ENCODE measurements at regions not wholly inside any gene's neighbourhood (a gene's known extent, or its start where the extent isn't known, plus 50 kb on each side); places are given as distances from the start of the nearest gene placed in this dataset.

DNA sequence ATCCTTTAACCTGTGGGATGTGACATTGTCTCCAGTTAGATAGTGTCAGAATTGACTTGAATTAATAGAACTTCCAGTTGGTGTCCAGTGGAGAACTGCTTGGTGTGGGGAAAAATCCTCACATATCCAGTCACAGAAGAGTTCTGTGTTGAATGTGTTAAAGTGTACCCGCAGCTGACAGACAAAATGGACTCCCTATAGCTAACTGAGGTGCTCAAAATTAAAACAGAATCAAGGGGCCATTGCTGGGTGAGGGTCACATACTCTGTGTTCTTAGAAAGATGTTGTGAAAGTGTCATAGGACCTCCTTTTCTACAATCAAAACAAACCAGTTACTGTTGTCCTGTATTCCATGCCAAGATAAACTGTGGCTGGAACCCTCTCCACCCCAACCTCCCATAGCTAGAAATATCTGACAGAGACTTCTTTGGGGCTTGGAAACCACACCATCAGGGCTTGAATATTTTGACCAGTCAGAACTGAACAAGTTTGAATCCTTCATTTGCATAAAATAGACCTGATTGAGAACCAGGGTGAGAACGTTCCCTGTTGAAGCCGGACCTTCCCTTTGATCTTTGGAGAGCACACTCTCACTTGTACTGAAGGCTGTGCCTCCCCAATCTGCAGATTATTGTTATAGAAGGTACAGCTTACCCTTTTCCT lies 164.0 kb upstream of the ZNF608 start (continued):
- TF ChIP-seq, protein P1, sequence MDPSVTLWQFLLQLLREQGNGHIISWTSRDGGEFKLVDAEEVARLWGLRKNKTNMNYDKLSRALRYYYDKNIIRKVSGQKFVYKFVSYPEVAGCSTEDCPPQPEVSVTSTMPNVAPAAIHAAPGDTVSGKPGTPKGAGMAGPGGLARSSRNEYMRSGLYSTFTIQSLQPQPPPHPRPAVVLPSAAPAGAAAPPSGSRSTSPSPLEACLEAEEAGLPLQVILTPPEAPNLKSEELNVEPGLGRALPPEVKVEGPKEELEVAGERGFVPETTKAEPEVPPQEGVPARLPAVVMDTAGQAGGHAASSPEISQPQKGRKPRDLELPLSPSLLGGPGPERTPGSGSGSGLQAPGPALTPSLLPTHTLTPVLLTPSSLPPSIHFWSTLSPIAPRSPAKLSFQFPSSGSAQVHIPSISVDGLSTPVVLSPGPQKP (IDR thresholded peaks at IDR 0.05; ENCODE audit: low read depth, low read length) = 0 out of 2 replicates have a peak, but pooled peaks have one; percentile 13
- TF ChIP-seq IKZF1 (conservative IDR thresholded peaks at IDR 0.05) (peak; percentile 35; the same call in 1 of the 2 replicates), CREB1 (IDR thresholded peaks at IDR 0.05; ENCODE audit: low read depth) (0 out of 2 replicates have a peak, but pooled peaks have one; percentile 45), FOXM1 (IDR thresholded peaks at IDR 0.05; ENCODE audit: low read depth, low read length) (peak; percentile 61; the same call in 1 of the 2 replicates), POU2F2 (IDR thresholded peaks at IDR 0.05; ENCODE audit: borderline replicate concordance, low read depth, low read length) (peak; percentile 98; the same call in 2 of the 3 replicates), CBX5 (IDR thresholded peaks at IDR 0.05; ENCODE audit: low read depth) (peak; percentile 75; the same call in 1 of the 2 replicates), RAD21 (IDR thresholded peaks at IDR 0.05; ENCODE audit: insufficient read depth, low read depth, low read length) (0 out of 2 replicates have a peak, but pooled peaks have one; percentile 12), CBFB (IDR thresholded peaks at IDR 0.05; ENCODE audit: low read depth) (peak; percentile 62; the same call in 1 of the 2 replicates), TCF7 (IDR thresholded peaks at IDR 0.05; ENCODE audit: borderline replicate concordance) (peak; percentile 94), IKZF2 (IDR thresholded peaks at IDR 0.05) (peak; percentile 42 to 57; a peak in 2 of 4 replicates)
- TF ChIP-seq, protein P2, sequence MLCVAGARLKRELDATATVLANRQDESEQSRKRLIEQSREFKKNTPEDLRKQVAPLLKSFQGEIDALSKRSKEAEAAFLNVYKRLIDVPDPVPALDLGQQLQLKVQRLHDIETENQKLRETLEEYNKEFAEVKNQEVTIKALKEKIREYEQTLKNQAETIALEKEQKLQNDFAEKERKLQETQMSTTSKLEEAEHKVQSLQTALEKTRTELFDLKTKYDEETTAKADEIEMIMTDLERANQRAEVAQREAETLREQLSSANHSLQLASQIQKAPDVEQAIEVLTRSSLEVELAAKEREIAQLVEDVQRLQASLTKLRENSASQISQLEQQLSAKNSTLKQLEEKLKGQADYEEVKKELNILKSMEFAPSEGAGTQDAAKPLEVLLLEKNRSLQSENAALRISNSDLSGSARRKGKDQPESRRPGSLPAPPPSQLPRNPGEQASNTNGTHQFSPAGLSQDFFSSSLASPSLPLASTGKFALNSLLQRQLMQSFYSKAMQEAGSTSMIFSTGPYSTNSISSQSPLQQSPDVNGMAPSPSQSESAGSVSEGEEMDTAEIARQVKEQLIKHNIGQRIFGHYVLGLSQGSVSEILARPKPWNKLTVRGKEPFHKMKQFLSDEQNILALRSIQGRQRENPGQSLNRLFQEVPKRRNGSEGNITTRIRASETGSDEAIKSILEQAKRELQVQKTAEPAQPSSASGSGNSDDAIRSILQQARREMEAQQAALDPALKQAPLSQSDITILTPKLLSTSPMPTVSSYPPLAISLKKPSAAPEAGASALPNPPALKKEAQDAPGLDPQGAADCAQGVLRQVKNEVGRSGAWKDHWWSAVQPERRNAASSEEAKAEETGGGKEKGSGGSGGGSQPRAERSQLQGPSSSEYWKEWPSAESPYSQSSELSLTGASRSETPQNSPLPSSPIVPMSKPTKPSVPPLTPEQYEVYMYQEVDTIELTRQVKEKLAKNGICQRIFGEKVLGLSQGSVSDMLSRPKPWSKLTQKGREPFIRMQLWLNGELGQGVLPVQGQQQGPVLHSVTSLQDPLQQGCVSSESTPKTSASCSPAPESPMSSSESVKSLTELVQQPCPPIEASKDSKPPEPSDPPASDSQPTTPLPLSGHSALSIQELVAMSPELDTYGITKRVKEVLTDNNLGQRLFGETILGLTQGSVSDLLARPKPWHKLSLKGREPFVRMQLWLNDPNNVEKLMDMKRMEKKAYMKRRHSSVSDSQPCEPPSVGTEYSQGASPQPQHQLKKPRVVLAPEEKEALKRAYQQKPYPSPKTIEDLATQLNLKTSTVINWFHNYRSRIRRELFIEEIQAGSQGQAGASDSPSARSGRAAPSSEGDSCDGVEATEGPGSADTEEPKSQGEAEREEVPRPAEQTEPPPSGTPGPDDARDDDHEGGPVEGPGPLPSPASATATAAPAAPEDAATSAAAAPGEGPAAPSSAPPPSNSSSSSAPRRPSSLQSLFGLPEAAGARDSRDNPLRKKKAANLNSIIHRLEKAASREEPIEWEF (IDR thresholded peaks at IDR 0.05; ENCODE audit: insufficient replicate concordance, low read depth, low read length) = peak; percentile 44
- TF ChIP-seq, protein P3, sequence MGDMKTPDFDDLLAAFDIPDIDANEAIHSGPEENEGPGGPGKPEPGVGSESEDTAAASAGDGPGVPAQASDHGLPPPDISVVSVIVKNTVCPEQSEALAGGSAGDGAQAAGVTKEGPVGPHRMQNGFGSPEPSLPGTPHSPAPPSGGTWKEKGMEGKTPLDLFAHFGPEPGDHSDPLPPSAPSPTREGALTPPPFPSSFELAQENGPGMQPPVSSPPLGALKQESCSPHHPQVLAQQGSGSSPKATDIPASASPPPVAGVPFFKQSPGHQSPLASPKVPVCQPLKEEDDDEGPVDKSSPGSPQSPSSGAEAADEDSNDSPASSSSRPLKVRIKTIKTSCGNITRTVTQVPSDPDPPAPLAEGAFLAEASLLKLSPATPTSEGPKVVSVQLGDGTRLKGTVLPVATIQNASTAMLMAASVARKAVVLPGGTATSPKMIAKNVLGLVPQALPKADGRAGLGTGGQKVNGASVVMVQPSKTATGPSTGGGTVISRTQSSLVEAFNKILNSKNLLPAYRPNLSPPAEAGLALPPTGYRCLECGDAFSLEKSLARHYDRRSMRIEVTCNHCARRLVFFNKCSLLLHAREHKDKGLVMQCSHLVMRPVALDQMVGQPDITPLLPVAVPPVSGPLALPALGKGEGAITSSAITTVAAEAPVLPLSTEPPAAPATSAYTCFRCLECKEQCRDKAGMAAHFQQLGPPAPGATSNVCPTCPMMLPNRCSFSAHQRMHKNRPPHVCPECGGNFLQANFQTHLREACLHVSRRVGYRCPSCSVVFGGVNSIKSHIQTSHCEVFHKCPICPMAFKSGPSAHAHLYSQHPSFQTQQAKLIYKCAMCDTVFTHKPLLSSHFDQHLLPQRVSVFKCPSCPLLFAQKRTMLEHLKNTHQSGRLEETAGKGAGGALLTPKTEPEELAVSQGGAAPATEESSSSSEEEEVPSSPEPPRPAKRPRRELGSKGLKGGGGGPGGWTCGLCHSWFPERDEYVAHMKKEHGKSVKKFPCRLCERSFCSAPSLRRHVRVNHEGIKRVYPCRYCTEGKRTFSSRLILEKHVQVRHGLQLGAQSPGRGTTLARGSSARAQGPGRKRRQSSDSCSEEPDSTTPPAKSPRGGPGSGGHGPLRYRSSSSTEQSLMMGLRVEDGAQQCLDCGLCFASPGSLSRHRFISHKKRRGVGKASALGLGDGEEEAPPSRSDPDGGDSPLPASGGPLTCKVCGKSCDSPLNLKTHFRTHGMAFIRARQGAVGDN (IDR thresholded peaks at IDR 0.05) = peak; percentile 95
- TF ChIP-seq, protein P4, sequence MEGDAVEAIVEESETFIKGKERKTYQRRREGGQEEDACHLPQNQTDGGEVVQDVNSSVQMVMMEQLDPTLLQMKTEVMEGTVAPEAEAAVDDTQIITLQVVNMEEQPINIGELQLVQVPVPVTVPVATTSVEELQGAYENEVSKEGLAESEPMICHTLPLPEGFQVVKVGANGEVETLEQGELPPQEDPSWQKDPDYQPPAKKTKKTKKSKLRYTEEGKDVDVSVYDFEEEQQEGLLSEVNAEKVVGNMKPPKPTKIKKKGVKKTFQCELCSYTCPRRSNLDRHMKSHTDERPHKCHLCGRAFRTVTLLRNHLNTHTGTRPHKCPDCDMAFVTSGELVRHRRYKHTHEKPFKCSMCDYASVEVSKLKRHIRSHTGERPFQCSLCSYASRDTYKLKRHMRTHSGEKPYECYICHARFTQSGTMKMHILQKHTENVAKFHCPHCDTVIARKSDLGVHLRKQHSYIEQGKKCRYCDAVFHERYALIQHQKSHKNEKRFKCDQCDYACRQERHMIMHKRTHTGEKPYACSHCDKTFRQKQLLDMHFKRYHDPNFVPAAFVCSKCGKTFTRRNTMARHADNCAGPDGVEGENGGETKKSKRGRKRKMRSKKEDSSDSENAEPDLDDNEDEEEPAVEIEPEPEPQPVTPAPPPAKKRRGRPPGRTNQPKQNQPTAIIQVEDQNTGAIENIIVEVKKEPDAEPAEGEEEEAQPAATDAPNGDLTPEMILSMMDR (IDR thresholded peaks at IDR 0.05 in 2 of 3, conservative IDR thresholded peaks at IDR 0.05 in 1 of 3; ENCODE audit: control insufficient read depth in 2 of 3, extremely low read depth in 1 of 3, insufficient read depth in 1 of 3, low read depth in 3 of 3, low read length in 3 of 3) = no peak

All from GM12878 (cell line).